MM.1S (cell line): ENCODE measurements at regions not wholly inside any gene's neighbourhood (a gene's known extent, or its start where the extent isn't known, plus 50 kb on each side); places are given as distances from the start of the nearest gene placed in this dataset.

Experiments
- EZH2 ChIP-seq: fragments of 300-600 bp; sonication (generic); optimal IDR thresholded peaks from 2 replicates; pipeline ENCODE3; 2017; ENCODE audit warnings: low read depth, mild to moderate bottlenecking, antibody characterized with exemption, low read length, mixed read lengths
- EZH2phosphoT487 ChIP-seq: fragments of 300-600 bp; sonication (generic); IDR thresholded peaks from 2 replicates; pipeline ENCODE4 v1.6.1; 2018; ENCODE audit warnings: antibody characterized with exemption, low read length
- TF ChIP-seq, protein P1 (sequence below): fragments of 300-600 bp; sonication (generic); IDR thresholded peaks from 2 replicates; pipeline ENCODE4 v1.5.1; 2016; ENCODE audit warnings: antibody characterized with exemption, low read length, mixed read lengths

- TF ChIP-seq, protein P1, sequence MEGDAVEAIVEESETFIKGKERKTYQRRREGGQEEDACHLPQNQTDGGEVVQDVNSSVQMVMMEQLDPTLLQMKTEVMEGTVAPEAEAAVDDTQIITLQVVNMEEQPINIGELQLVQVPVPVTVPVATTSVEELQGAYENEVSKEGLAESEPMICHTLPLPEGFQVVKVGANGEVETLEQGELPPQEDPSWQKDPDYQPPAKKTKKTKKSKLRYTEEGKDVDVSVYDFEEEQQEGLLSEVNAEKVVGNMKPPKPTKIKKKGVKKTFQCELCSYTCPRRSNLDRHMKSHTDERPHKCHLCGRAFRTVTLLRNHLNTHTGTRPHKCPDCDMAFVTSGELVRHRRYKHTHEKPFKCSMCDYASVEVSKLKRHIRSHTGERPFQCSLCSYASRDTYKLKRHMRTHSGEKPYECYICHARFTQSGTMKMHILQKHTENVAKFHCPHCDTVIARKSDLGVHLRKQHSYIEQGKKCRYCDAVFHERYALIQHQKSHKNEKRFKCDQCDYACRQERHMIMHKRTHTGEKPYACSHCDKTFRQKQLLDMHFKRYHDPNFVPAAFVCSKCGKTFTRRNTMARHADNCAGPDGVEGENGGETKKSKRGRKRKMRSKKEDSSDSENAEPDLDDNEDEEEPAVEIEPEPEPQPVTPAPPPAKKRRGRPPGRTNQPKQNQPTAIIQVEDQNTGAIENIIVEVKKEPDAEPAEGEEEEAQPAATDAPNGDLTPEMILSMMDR = no peak
- TF ChIP-seq EZH2phosphoT487 (no peak), EZH2 (no peak)
Observed at GRCh38 chr12:69026336-69026735, 93.4 kb upstream of the CPM start.
